ENCODE measurements at regions not wholly inside any gene's neighbourhood (a gene's known extent, or its start where the extent isn't known, plus 50 kb on each side); places are given as distances from the start of the nearest gene placed in this dataset.

- DNase-seq (ENCODE audit: low read depth), result no peak
Observed at GRCh38 chr5:174235221-174236011, 189.9 kb downstream of the NSG2 start.

GRCh38 chr5:174236070-174236469 is 190.6 kb downstream of the NSG2 start:
- DNase-seq (ENCODE audit: low read depth), result no peak

- DNase-seq (ENCODE audit: low read depth), result no peak
Observed at GRCh38 chr5:174239718-174240117, 194.2 kb downstream of the NSG2 start.

GRCh38 chr5:174242573-174242972 is 197.1 kb downstream of the NSG2 start:
- DNase-seq (ENCODE audit: low read depth), result no peak

- no peak for DNase-seq (ENCODE audit: low read depth)
Observed at GRCh38 chr5:174243904-174244303, 198.4 kb downstream of the NSG2 start.

- no peak for DNase-seq (ENCODE audit: low read depth)
Observed at GRCh38 chr5:174245516-174246075, 200.1 kb downstream of the NSG2 start.

- DNase-seq (ENCODE audit: low read depth), result no peak
Observed at GRCh38 chr5:174246743-174247142, 201.2 kb downstream of the NSG2 start.

GRCh38 chr5:174247301-174247700 is 201.8 kb downstream of the NSG2 start:
- DNase-seq (ENCODE audit: low read depth), result no peak

GRCh38 chr5:174251305-174252000 is 205.9 kb downstream of the NSG2 start:
- no peak for DNase-seq (ENCODE audit: low read depth)

- no peak for DNase-seq (ENCODE audit: low read depth)
Observed at GRCh38 chr5:174252121-174252520, 206.6 kb downstream of the NSG2 start.

GRCh38 chr5:174259696-174260420 is 214.4 kb downstream of the NSG2 start:
- no peak for DNase-seq (ENCODE audit: low read depth)

- DNase-seq (ENCODE audit: low read depth), result no peak
Observed at GRCh38 chr5:174271316-174271715, 225.8 kb downstream of the NSG2 start.

GRCh38 chr5:174272671-174273070 is 227.2 kb downstream of the NSG2 start:
- DNase-seq (ENCODE audit: low read depth), result no peak

GRCh38 chr5:174273325-174273724 is 227.8 kb downstream of the NSG2 start:
- DNase-seq (ENCODE audit: low read depth), result no peak

- no peak for DNase-seq (ENCODE audit: low read depth)
Observed at GRCh38 chr5:174275959-174276358, 230.5 kb downstream of the NSG2 start.

- no peak for DNase-seq (ENCODE audit: low read depth)
Observed at GRCh38 chr5:174281089-174281760, 235.7 kb downstream of the NSG2 start.

- DNase-seq (ENCODE audit: low read depth), result no peak
Observed at GRCh38 chr5:174281855-174282254, 236.3 kb downstream of the NSG2 start.

- no peak for DNase-seq (ENCODE audit: low read depth)
Observed at GRCh38 chr5:174282391-174282790, 236.9 kb downstream of the NSG2 start.

- no peak for DNase-seq (ENCODE audit: low read depth)
Observed at GRCh38 chr5:174283211-174284005, 237.9 kb downstream of the NSG2 start.

- DNase-seq (ENCODE audit: low read depth), result no peak
Observed at GRCh38 chr5:174284873-174285272, 239.4 kb downstream of the NSG2 start.

- DNase-seq (ENCODE audit: low read depth), result no peak
Observed at GRCh38 chr5:174287761-174288160, 242.3 kb downstream of the NSG2 start.

All from stimulated activated CD8-positive, alpha-beta memory T cell treated with anti-CD3 and anti-CD28 coated beads, Interleukin-4, amount 100 ng/mL, for 24 hours (primary cell).